Gastrocnemius medialis (tissue), 4 donors: ENCODE measurements at regions not wholly inside any gene's neighbourhood (a gene's known extent, or its start where the extent isn't known, plus 50 kb on each side); places are given as distances from the start of the nearest gene placed in this dataset.

Source experiments
- POLR2A ChIP-seq, 2 donors: fragments of 450-650 bp; IDR thresholded peaks; one replicate each; pipeline ENCODE4 v1.6.1; 2017; ENCODE audit warnings: antibody characterized with exemption in 2 of 2, mild to moderate bottlenecking in 2 of 2, moderate library complexity in 2 of 2
- TF ChIP-seq, protein P1 (sequence below), 5 experiments: fragments of 450-650 bp in 3 of 5; fragments of 200-600 bp in 2 of 5; sonication (generic) in 2 of 5; IDR thresholded peaks in 4 of 5; conservative IDR thresholded peaks in 1 of 5; 1 replicate in 4 of 5; 2 replicates in 1 of 5; pipeline ENCODE4 v1.5.1; 2016 to 2019; ENCODE audit warnings: antibody characterized with exemption in 5 of 5, mild to moderate bottlenecking in 3 of 5, moderate library complexity in 3 of 5

GRCh38 chr10:131553121-131553520 is 241.6 kb upstream of the TCERG1L start:
- TF ChIP-seq, protein P1, sequence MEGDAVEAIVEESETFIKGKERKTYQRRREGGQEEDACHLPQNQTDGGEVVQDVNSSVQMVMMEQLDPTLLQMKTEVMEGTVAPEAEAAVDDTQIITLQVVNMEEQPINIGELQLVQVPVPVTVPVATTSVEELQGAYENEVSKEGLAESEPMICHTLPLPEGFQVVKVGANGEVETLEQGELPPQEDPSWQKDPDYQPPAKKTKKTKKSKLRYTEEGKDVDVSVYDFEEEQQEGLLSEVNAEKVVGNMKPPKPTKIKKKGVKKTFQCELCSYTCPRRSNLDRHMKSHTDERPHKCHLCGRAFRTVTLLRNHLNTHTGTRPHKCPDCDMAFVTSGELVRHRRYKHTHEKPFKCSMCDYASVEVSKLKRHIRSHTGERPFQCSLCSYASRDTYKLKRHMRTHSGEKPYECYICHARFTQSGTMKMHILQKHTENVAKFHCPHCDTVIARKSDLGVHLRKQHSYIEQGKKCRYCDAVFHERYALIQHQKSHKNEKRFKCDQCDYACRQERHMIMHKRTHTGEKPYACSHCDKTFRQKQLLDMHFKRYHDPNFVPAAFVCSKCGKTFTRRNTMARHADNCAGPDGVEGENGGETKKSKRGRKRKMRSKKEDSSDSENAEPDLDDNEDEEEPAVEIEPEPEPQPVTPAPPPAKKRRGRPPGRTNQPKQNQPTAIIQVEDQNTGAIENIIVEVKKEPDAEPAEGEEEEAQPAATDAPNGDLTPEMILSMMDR (IDR thresholded peaks at IDR 0.05 in 4 of 5, conservative IDR thresholded peaks at IDR 0.05 in 1 of 5): no peak
- no peak for TF ChIP-seq POLR2A (IDR thresholded peaks at IDR 0.05)
